HG03575 (cell line): ENCODE measurements at regions not wholly inside any gene's neighbourhood (a gene's known extent, or its start where the extent isn't known, plus 50 kb on each side); places are given as distances from the start of the nearest gene placed in this dataset.
"Not testable (repeated sequence)": the region's sequence is repeated elsewhere in the genome, so short reads cannot be mapped to it uniquely, and the experiment has no call there.

Experiments
- ATAC-seq: cut with Tn5 transposase; IDR thresholded peaks from one replicate; pipeline ENCODE4 v1.9.1; 2021; ENCODE audit not compliant: unreplicated experiment, insufficient number of reproducible peaks, low FRiP score; ENCODE audit errors: extremely low read depth

- ATAC-seq = no peak
Measured at GRCh38 chr5:68033961-68034571, 181.5 kb upstream of the PIK3R1 start.

- no peak for ATAC-seq
Measured at GRCh38 chr5:68033029-68033428, 182.5 kb upstream of the PIK3R1 start.

- ATAC-seq = no peak
Measured at GRCh38 chr5:68032216-68032762, 183.3 kb upstream of the PIK3R1 start.

GRCh38 chr5:68028131-68028727, 187.3 kb upstream of the PIK3R1 start:
- no peak for ATAC-seq

- ATAC-seq = no peak
Measured at GRCh38 chr5:68027519-68027918, 188.0 kb upstream of the PIK3R1 start.

- ATAC-seq = no peak
Measured at GRCh38 chr5:68026092-68026885, 189.3 kb upstream of the PIK3R1 start.

- ATAC-seq = no peak
Measured at GRCh38 chr5:68024426-68024825, 191.1 kb upstream of the PIK3R1 start.

GRCh38 chr5:68021916-68022315, 193.6 kb upstream of the PIK3R1 start:
- no peak for ATAC-seq

- no peak for ATAC-seq
Measured at GRCh38 chr5:68021227-68021626, 194.3 kb upstream of the PIK3R1 start.

- ATAC-seq = not testable (repeated sequence)
Measured at GRCh38 chr5:68020461-68020969, 195.0 kb upstream of the PIK3R1 start.

- no peak for ATAC-seq
Measured at GRCh38 chr5:68015381-68016302, 199.9 kb upstream of the PIK3R1 start.

GRCh38 chr5:68012831-68013230, 202.7 kb upstream of the PIK3R1 start:
- no peak for ATAC-seq

GRCh38 chr5:68012429-68012828, 203.1 kb upstream of the PIK3R1 start:
- ATAC-seq = no peak

GRCh38 chr5:68011801-68012200, 203.8 kb upstream of the PIK3R1 start:
- no peak for ATAC-seq

- ATAC-seq = no peak
Measured at GRCh38 chr5:68011259-68011760, 204.2 kb upstream of the PIK3R1 start.

GRCh38 chr5:68010740-68011139, 204.8 kb upstream of the PIK3R1 start:
- no peak for ATAC-seq

- ATAC-seq = no peak
Measured at GRCh38 chr5:68007451-68007850, 208.1 kb upstream of the PIK3R1 start.

GRCh38 chr5:68002836-68003235, 212.7 kb upstream of the PIK3R1 start:
- ATAC-seq = no peak

GRCh38 chr5:68000805-68001204, 214.8 kb upstream of the PIK3R1 start:
- ATAC-seq = no peak
